IMR-90 (cell line): ENCODE measurements at regions not wholly inside any gene's neighbourhood (a gene's known extent, or its start where the extent isn't known, plus 50 kb on each side); places are given as distances from the start of the nearest gene placed in this dataset.

Experiments used
- ATAC-seq: fragments of 200-7000 bp; cut with Tn5 transposase; 2 replicates; pipeline ENCODE4 v1.9.1; 2020; ENCODE audit warnings: low read depth, mild to moderate bottlenecking, moderate library complexity
- BruUV-seq: library from RNA; stranded (reverse); fragments of 400-500 nt; replicated peaks from 2 replicates; lab custom pipeline; 2021; lab: Mats Ljungman, UMichigan
- CTCF ChIA-PET: fragments of 300-600 bp; formaldehyde crosslinking; extraction: SDS; loops from one replicate; lab custom pipeline; 2021; ENCODE audit warnings: antibody characterized with exemption; lab: Yijun Ruan, JAX
- POLR2A ChIA-PET: fragments of 300-600 bp; sonication (Branson Sonifier 250); formaldehyde crosslinking; loops from one replicate; lab custom pipeline; 2022; ENCODE audit warnings: antibody characterized with exemption; ENCODE audit not compliant: unreplicated experiment; lab: Charles Lee
- DNase-seq: peaks from one replicate; pipeline ENCODE4 v3.0.0; 2013
- H2AFZ ChIP-seq: replicated peaks from 2 replicates; pipeline ENCODE3; 2013; ENCODE audit warnings: low read length, mild to moderate bottlenecking; ENCODE audit not compliant: poor library complexity
- H2AK5ac ChIP-seq: 2 replicates; pipeline ENCODE4 v1.6.1; 2013; ENCODE audit warnings: low read depth, low read length, inconsistent platforms
- H2AK9ac ChIP-seq: replicated peaks from 2 replicates; pipeline ENCODE3; 2013; ENCODE audit warnings: mild to moderate bottlenecking, low read depth, low read length, moderate library complexity; ENCODE audit not compliant: poor library complexity
- H2BK120ac ChIP-seq: 2 replicates; pipeline ENCODE4 v1.6.1; 2013; ENCODE audit warnings: low read depth, low read length, inconsistent platforms
- H2BK15ac ChIP-seq: 3 replicates; pipeline ENCODE4 v1.6.1; 2013; ENCODE audit warnings: low read depth, low read length, inconsistent platforms
- H2BK20ac ChIP-seq: 2 replicates; pipeline ENCODE4 v1.6.1; 2013; ENCODE audit warnings: low read depth, mild to moderate bottlenecking, inconsistent platforms, low read length, moderate library complexity
- H2BK5ac ChIP-seq: 2 replicates; pipeline ENCODE4 v1.6.1; 2013; ENCODE audit warnings: mild to moderate bottlenecking, low read depth, low read length, inconsistent platforms; ENCODE audit not compliant: poor library complexity, severe bottlenecking
- H3K14ac ChIP-seq: replicated peaks from 2 replicates; pipeline ENCODE4 v1.6.1; 2013; ENCODE audit warnings: low read depth, low read length, inconsistent platforms
- H3K18ac ChIP-seq: 2 replicates; pipeline ENCODE4 v1.6.1; 2013; ENCODE audit warnings: low read depth, low read length, control low read depth
- H3K23ac ChIP-seq: 2 replicates; pipeline ENCODE4 v1.6.1; 2013; ENCODE audit warnings: low read depth, low read length, inconsistent platforms
- H3K27ac ChIP-seq: 2 replicates; pipeline ENCODE4 v1.5.1; 2013; ENCODE audit warnings: mild to moderate bottlenecking, control low read depth, low read length; ENCODE audit not compliant: insufficient read depth
- H3K27me3 ChIP-seq: 2 replicates; pipeline ENCODE4 v1.6.1; 2013; ENCODE audit warnings: low read length; ENCODE audit not compliant: control insufficient read depth, insufficient read depth
- H3K36me3 ChIP-seq: 2 replicates; pipeline ENCODE4 v1.6.1; 2013; ENCODE audit warnings: low read length, mixed read lengths; ENCODE audit not compliant: control insufficient read depth, insufficient read depth
- H3K4ac ChIP-seq: 2 replicates; pipeline ENCODE4 v1.6.1; 2013; ENCODE audit warnings: low read depth, low read length, inconsistent platforms
- H3K4me1 ChIP-seq: 2 replicates; pipeline ENCODE4 v1.6.1; 2013; ENCODE audit warnings: low read length, mixed read lengths; ENCODE audit not compliant: control insufficient read depth, insufficient read depth
- H3K4me2 ChIP-seq: 2 replicates; pipeline ENCODE4 v1.6.1; 2013; ENCODE audit warnings: low read depth, mild to moderate bottlenecking, control low read depth, low read length, moderate library complexity
- H3K4me3 ChIP-seq: 2 replicates; pipeline ENCODE4 v1.5.1; 2013; ENCODE audit warnings: low read depth, mild to moderate bottlenecking, control low read depth, low read length, moderate library complexity; ENCODE audit not compliant: insufficient read depth
- H3K56ac ChIP-seq: 2 replicates; pipeline ENCODE4 v1.6.1; 2013; ENCODE audit warnings: low read length, inconsistent platforms; ENCODE audit not compliant: insufficient read depth; ENCODE audit errors: extremely low read depth
- H3K79me1 ChIP-seq, 2 experiments: 2 replicates each; pipeline ENCODE4 v1.6.1; 2013; ENCODE audit warnings: low read length in 2 of 2, inconsistent platforms in 1 of 2, low read depth in 1 of 2
- H3K9ac ChIP-seq: 2 replicates; pipeline ENCODE4 v1.6.1; 2013; ENCODE audit warnings: low read depth, low read length, control low read depth
- H3K9me1 ChIP-seq: 2 replicates; pipeline ENCODE4 v1.6.1; 2013; ENCODE audit warnings: low read length, inconsistent platforms; ENCODE audit not compliant: insufficient read depth
- H3K9me3 ChIP-seq: 2 replicates; pipeline ENCODE4 v1.6.1; 2013; ENCODE audit warnings: low read length; ENCODE audit not compliant: control insufficient read depth, insufficient read depth
- H4K20me1 ChIP-seq: 2 replicates; pipeline ENCODE4 v1.6.1; 2013; ENCODE audit warnings: low read length, inconsistent platforms; ENCODE audit not compliant: insufficient read depth
- H4K5ac ChIP-seq: 2 replicates; pipeline ENCODE4 v1.6.1; 2013; ENCODE audit warnings: mild to moderate bottlenecking, low read depth, low read length, control low read depth
- H4K8ac ChIP-seq, 2 experiments: 2 replicates each; pipeline ENCODE4 v1.6.1; 2013; ENCODE audit warnings: low read depth in 2 of 2, low read length in 2 of 2, control low read depth in 1 of 2, inconsistent platforms in 1 of 2
- H4K91ac ChIP-seq: 2 replicates; pipeline ENCODE4 v1.6.1; 2013; ENCODE audit warnings: low read depth, low read length, inconsistent platforms; ENCODE audit not compliant: insufficient read depth
- BHLHE40 ChIP-seq: fragments of 150-350 bp; IDR thresholded peaks from 2 replicates; pipeline ENCODE4 v1.6.1; 2016; ENCODE audit warnings: mild to moderate bottlenecking, low read depth, low read length
- CHD1 ChIP-seq: IDR thresholded peaks from 2 replicates; pipeline ENCODE4 v1.6.1; 2012; ENCODE audit warnings: low read depth, low read length, improper control_type of control experiment
- CTCF ChIP-seq: conservative IDR thresholded peaks from 2 replicates; pipeline ENCODE4 v1.5.1; 2012; ENCODE audit warnings: mild to moderate bottlenecking, low read depth, low read length, improper control_type of control experiment
- ELK1 ChIP-seq: fragments of 150-350 bp; IDR thresholded peaks from 2 replicates; pipeline ENCODE4 v1.6.1; 2016; ENCODE audit warnings: low read depth, mild to moderate bottlenecking, low read length, moderate library complexity, borderline replicate concordance
- MAFK ChIP-seq: IDR thresholded peaks from 2 replicates; pipeline ENCODE4 v1.6.1; 2012; ENCODE audit warnings: low read depth, low read length, improper control_type of control experiment
- MAZ ChIP-seq: IDR thresholded peaks from 2 replicates; pipeline ENCODE4 v1.6.1; 2012; ENCODE audit warnings: low read depth, mild to moderate bottlenecking, low read length, improper control_type of control experiment, moderate library complexity, borderline replicate concordance
- RFX5 ChIP-seq: IDR thresholded peaks from 2 replicates; pipeline ENCODE4 v1.8.0; 2012; ENCODE audit warnings: low read depth, mild to moderate bottlenecking, low read length, moderate library complexity
- SMC3 ChIP-seq: fragments of 150-350 bp; IDR thresholded peaks from 2 replicates; pipeline ENCODE4 v1.6.1; 2016; ENCODE audit warnings: low read depth, mild to moderate bottlenecking, antibody characterized with exemption, low read length, moderate library complexity
- USF2 ChIP-seq: fragments of 150-350 bp; IDR thresholded peaks from 2 replicates; pipeline ENCODE4 v1.6.1; 2017; ENCODE audit warnings: mild to moderate bottlenecking, antibody characterized with exemption, low read length, low read depth
- WGBS, 2 experiments: methylation state at CpG; one replicate each; pipeline versions ENCODE4 v1.1.5 to v1.1.7; 2013; ENCODE audit warnings: missing lambda C conversion rate in 2 of 2; ENCODE audit not compliant: insufficient read length in 1 of 2; ENCODE audit errors: extremely low coverage in 2 of 2; 5-methylcytosine and 5-hydroxymethylcytosine counted together
- dilution Hi-C: fragments of 300-500 bp; cut with HindIII; formaldehyde crosslinking; loops from one replicate; pipeline ENCODE4 v1.14.3; 2018; ENCODE audit warnings: low sequenced_read_pairs; ENCODE audit not compliant: unreplicated experiment
- in situ Hi-C: fragments of 300-500 bp; cut with MboI; formaldehyde crosslinking; loops from 3 replicates; pipeline ENCODE4 v1.14.3; 2019; ENCODE audit warnings: low sequenced_read_pairs, inconsistent platforms, mixed read lengths
- intact Hi-C: fragments of 100-400 bp; cut with micrococcal nuclease; formaldehyde crosslinking; loops from 2 replicates; pipeline ENCODE4 v1.10.0; 2022

- BruUV-seq, result no TSS peak
- DNase-seq, result no peak
These were observed 229.8 kb downstream of the BLID start for GRCh38 chr11:121886005-121886734.

More at GRCh38 chr11:121886005-121886734, 229.8 kb downstream of the BLID start:
- no peak overlapping the region for H3K27ac ChIP-seq
- H2BK20ac ChIP-seq, result no peak overlapping the region
- H3K9ac ChIP-seq, result no peak overlapping the region
- no peak overlapping the region for H4K5ac ChIP-seq
- H3K23ac ChIP-seq, result no peak overlapping the region
- dilution Hi-C loops, result no loop called here
- no peak overlapping the region for H2BK120ac ChIP-seq
- no peak overlapping the region for H4K8ac ChIP-seq
- H3K79me1 ChIP-seq, result no peaks in the 10 kb centered on the region
- no peak overlapping the region for H2AK9ac ChIP-seq
- TF ChIP-seq MAZ (no peak), USF2 (no peak), ELK1 (no peak), RFX5 (no peak), BHLHE40 (no peak), CTCF (no peak), CHD1 (no peak), MAFK (no peak), SMC3 (no peak)
- no peak overlapping the region for H3K4me3 ChIP-seq
- no peak overlapping the region for H2AFZ ChIP-seq
- H3K56ac ChIP-seq, result no peak overlapping the region
- no peak overlapping the region for H3K14ac ChIP-seq
- ChIA-PET POLR2A (no interaction called here), CTCF (interaction anchor here (1.1 kb wide), 1 partner anchor 9 kb away, joined by 5 read pairs; no protein-coding TSS in a partner anchor)
- 0 out of 2 replicates have a peak, but pooled peaks cover 3% of the 10 kb centered on the region for H3K9me1 ChIP-seq
- H3K4me2 ChIP-seq, result no peak overlapping the region
- H3K9me3 ChIP-seq, result no peaks in the 10 kb centered on the region
- no peak overlapping the region for H4K91ac ChIP-seq
- no peak overlapping the region for H3K4ac ChIP-seq
- in situ Hi-C loops, result no loop called here
- no CpG with 5 or more reads among the region's 8 CpGs for WGBS, 2 experiments
- no peak overlapping the region for H2BK5ac ChIP-seq
- no peaks in the 10 kb centered on the region for H4K20me1 ChIP-seq
- intact Hi-C loops, result no loop called here
- H3K27me3 ChIP-seq, result no peaks in the 10 kb centered on the region
- H3K36me3 ChIP-seq, result no peaks in the 10 kb centered on the region
- H3K4me1 ChIP-seq, result peaks cover 7% of the 10 kb centered on the region; the same call in 1 of the 2 replicates
- no peak overlapping the region for H3K18ac ChIP-seq
- H2AK5ac ChIP-seq, result no peak overlapping the region
- H2BK15ac ChIP-seq, result no peak overlapping the region
- ATAC-seq, result no peak
